LNCAP (cell line): ENCODE measurements at regions not wholly inside any gene's neighbourhood (a gene's known extent, or its start where the extent isn't known, plus 50 kb on each side); places are given as distances from the start of the nearest gene placed in this dataset.

Experiments
- TF ChIP-seq, protein P1 (sequence below): fragments of 450-650 bp; IDR thresholded peaks from 2 replicates; pipeline ENCODE4 v1.5.1; 2017; ENCODE audit warnings: mild to moderate bottlenecking

DNA sequence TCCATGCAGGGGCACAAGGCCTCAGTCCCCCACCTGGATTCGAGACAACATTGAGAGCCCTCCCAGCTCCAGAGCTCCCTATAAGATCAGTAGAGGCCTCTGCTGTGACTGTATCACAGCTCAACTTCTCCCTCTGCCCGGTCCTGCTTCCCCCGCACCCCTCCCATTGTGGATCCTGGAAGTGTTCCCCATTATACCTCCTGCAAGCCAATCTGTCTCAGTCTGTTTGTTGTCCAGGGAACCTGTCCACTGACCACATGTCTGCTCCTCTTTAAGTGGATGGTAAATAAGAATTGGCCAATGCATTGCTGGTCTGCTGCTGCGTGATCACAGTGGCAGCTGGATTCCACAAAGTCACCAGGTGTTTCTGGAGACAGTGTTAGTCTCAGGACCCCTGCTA lies 259.7 kb upstream of the HABP2 start:
- TF ChIP-seq, protein P1, sequence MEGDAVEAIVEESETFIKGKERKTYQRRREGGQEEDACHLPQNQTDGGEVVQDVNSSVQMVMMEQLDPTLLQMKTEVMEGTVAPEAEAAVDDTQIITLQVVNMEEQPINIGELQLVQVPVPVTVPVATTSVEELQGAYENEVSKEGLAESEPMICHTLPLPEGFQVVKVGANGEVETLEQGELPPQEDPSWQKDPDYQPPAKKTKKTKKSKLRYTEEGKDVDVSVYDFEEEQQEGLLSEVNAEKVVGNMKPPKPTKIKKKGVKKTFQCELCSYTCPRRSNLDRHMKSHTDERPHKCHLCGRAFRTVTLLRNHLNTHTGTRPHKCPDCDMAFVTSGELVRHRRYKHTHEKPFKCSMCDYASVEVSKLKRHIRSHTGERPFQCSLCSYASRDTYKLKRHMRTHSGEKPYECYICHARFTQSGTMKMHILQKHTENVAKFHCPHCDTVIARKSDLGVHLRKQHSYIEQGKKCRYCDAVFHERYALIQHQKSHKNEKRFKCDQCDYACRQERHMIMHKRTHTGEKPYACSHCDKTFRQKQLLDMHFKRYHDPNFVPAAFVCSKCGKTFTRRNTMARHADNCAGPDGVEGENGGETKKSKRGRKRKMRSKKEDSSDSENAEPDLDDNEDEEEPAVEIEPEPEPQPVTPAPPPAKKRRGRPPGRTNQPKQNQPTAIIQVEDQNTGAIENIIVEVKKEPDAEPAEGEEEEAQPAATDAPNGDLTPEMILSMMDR = no peak

GRCh38 chr10:113294868-113295267 lies 258.0 kb upstream of the HABP2 start:
- TF ChIP-seq, protein P1 = no peak

- TF ChIP-seq, protein P1 = no peak
Observed at GRCh38 chr10:113297226-113297625, 255.6 kb upstream of the HABP2 start.

- TF ChIP-seq, protein P1 = no peak
Observed at GRCh38 chr10:113298616-113299015, 254.2 kb upstream of the HABP2 start.

DNA sequence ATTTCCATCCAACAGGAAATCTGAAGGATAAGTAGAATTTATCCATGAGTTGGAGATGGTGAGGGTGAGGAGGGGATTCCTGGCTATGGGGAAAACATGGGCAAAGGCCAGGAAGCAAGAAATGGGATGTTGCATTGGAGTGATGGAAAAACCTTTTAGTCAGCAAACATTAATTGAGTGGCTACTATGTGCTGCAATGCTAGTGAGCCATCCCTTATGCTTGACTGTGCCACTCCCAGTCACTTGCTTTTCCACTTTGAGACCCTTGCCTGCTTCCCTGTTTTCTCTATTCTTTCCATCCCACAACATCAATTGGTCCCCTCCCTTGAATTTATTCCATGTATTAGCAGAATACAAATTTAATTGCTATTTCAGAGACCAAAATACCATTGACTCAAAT lies 252.7 kb upstream of the HABP2 start:
- TF ChIP-seq, protein P1 = no peak

DNA sequence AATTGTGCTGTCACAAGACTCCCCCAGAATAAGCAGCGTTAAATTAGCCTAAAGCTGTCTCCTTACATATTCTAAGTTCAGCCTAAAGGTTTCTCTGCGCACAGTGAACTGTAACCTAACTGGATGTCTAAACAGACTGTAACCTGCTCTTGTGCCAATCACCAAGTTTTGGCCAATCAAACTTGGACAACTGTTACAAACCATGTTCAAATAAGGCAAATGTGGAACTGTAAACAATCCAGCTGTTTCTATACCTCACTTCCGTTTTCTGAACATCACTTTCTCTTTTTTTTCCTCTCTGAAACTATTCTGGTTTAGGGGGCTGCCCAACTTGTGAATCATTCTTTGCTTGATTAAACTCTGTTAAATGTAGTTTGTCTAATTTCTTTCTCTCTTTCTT lies 252.2 kb upstream of the HABP2 start:
- TF ChIP-seq, protein P1 = no peak

DNA sequence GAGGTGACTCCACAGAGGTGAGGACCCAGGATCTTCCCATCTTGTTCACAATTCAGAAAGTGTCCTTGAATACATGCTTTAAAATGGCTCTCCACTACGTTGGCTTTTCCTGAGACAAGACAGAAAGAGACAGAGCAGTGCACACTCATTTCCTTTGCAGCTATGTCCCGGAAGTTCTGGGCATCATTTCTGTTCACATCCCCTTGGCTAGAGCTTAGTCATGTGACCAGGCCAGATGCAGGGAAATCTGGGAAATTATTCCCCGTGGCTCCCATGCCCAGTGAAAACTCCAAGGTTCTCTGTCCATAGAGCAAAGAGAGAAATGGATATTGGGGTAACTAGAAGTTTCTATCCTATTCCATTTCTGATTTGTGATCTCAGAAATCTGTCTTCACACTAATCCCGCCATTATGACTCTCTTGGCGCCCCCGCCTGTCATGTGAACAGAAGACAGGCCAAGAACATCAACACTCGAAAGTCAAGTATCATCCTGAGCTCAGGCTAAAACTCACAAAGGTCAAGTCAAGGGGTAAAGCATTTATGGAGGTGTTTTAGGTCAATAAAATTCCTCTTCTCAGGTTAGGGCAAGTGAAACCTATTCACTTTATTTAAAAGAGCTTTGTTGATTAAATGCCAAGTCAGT lies 251.4 kb upstream of the HABP2 start:
- TF ChIP-seq, protein P1 = no peak

DNA sequence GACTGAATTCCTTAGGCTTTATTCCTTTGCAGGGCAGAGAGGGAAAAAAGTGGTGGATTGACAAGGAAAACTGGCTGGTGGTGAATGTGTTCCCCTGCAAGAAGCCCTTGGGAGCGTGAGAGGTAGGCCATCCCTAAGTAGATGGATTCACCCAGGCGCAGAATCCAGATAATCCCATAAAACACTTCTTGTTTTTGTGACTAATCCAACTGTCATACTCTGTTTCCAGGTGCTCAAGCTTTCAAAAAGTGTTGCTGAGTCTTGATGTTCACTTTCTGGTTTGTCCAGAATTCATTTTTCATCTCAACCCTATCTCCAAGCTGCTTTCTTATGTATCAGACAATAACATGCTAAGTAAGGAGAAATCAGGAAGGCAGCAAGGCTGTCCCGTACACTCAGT lies 250.8 kb upstream of the HABP2 start:
- TF ChIP-seq, protein P1 = no peak
